ENCODE measurements at regions not wholly inside any gene's neighbourhood (a gene's known extent, or its start where the extent isn't known, plus 50 kb on each side); places are given as distances from the start of the nearest gene placed in this dataset.
"Not testable (repeated sequence)": the region's sequence is repeated elsewhere in the genome, so short reads cannot be mapped to it uniquely, and the experiment has no call there.

- not testable (repeated sequence) for DNase-seq
These were observed 921.3 kb upstream of the ALCAM start for GRCh38 chr3:104445252-104445919.

GRCh38 chr3:104447681-104448080 is 919.0 kb upstream of the ALCAM start:
- no peak for DNase-seq

GRCh38 chr3:104452697-104453096 is 914.0 kb upstream of the ALCAM start:
- DNase-seq: no peak

- DNase-seq: no peak
These were observed 908.1 kb upstream of the ALCAM start for GRCh38 chr3:104458657-104459056.

- DNase-seq: no peak
These were observed 906.0 kb upstream of the ALCAM start for GRCh38 chr3:104460477-104461406.

GRCh38 chr3:104461431-104461830 is 905.3 kb upstream of the ALCAM start:
- no peak for DNase-seq

GRCh38 chr3:104472221-104472620 is 894.5 kb upstream of the ALCAM start:
- DNase-seq: no peak

GRCh38 chr3:104474011-104474410 is 892.7 kb upstream of the ALCAM start:
- DNase-seq: no peak

GRCh38 chr3:104503022-104503421 is 863.7 kb upstream of the ALCAM start:
- no peak for DNase-seq

GRCh38 chr3:104510131-104510849 is 856.4 kb upstream of the ALCAM start:
- no peak for DNase-seq

- DNase-seq: no peak
These were observed 852.3 kb upstream of the ALCAM start for GRCh38 chr3:104514371-104514770.

GRCh38 chr3:104514776-104515175 is 851.9 kb upstream of the ALCAM start:
- no peak for DNase-seq

GRCh38 chr3:104519068-104519467 is 847.6 kb upstream of the ALCAM start:
- no peak for DNase-seq

- DNase-seq: no peak
These were observed 847.1 kb upstream of the ALCAM start for GRCh38 chr3:104519468-104520227.

GRCh38 chr3:104520228-104520655 is 846.5 kb upstream of the ALCAM start:
- no peak for DNase-seq

GRCh38 chr3:104521606-104522336 is 844.9 kb upstream of the ALCAM start:
- no peak for DNase-seq

- DNase-seq: no peak
These were observed 843.6 kb upstream of the ALCAM start for GRCh38 chr3:104523136-104523535.

- no peak for DNase-seq
These were observed 839.8 kb upstream of the ALCAM start for GRCh38 chr3:104526901-104527401.

GRCh38 chr3:104530934-104531333 is 835.8 kb upstream of the ALCAM start:
- DNase-seq: no peak

- DNase-seq: no peak
These were observed 830.0 kb upstream of the ALCAM start for GRCh38 chr3:104536715-104537114.

- no peak for DNase-seq
These were observed 829.4 kb upstream of the ALCAM start for GRCh38 chr3:104537323-104537722.

GRCh38 chr3:104546301-104546700 is 820.4 kb upstream of the ALCAM start:
- DNase-seq: no peak
